IPS-20b (cell line): ENCODE measurements at regions not wholly inside any gene's neighbourhood (a gene's known extent, or its start where the extent isn't known, plus 50 kb on each side); places are given as distances from the start of the nearest gene placed in this dataset.
"Not testable (repeated sequence)": the region's sequence is repeated elsewhere in the genome, so short reads cannot be mapped to it uniquely, and the experiment has no call there.

Experiments used
- H3K27ac ChIP-seq: one replicate; pipeline ENCODE4 v1.5.1; 2013; ENCODE audit warnings: low read length
- H3K27me3 ChIP-seq: 2 replicates; pipeline ENCODE4 v1.6.1; 2013; ENCODE audit warnings: mild to moderate bottlenecking, low read length, inconsistent platforms; ENCODE audit not compliant: insufficient read depth
- H3K36me3 ChIP-seq: 2 replicates; pipeline ENCODE4 v1.6.1; 2013; ENCODE audit warnings: low read depth, mild to moderate bottlenecking, inconsistent platforms, low read length, moderate library complexity; ENCODE audit not compliant: insufficient read depth
- H3K4me1 ChIP-seq: 2 replicates; pipeline ENCODE4 v1.6.1; 2013; ENCODE audit warnings: mild to moderate bottlenecking, control low read depth, inconsistent platforms, low read length, moderate library complexity; ENCODE audit not compliant: insufficient read depth
- H3K4me3 ChIP-seq: 2 replicates; pipeline ENCODE4 v1.5.1; 2013; ENCODE audit warnings: mild to moderate bottlenecking, low read length, inconsistent platforms
- H3K9ac ChIP-seq: 2 replicates; pipeline ENCODE4 v1.6.1; 2013; ENCODE audit warnings: low read depth, mild to moderate bottlenecking, inconsistent platforms, low read length, moderate library complexity
- H3K9me3 ChIP-seq: 2 replicates; pipeline ENCODE4 v1.6.1; 2013; ENCODE audit warnings: mild to moderate bottlenecking, low read depth, low read length, inconsistent platforms; ENCODE audit not compliant: insufficient read depth

GRCh38 chr4:33924239-33924638 is 2320.1 kb downstream of the ARAP2 start:
- Histone ChIP-seq H3K4me3 (no peak overlapping the region), H3K27ac (no peak overlapping the region), H3K27me3 (no peaks in the 10 kb centered on the region), H3K9ac (no peak overlapping the region), H3K4me1 (no peaks in the 10 kb centered on the region), H3K36me3 (no peaks in the 10 kb centered on the region), H3K9me3 (peaks cover 3% of the 10 kb centered on the region; the same call in 1 of the 2 replicates)

GRCh38 chr4:33924811-33925210 is 2319.5 kb downstream of the ARAP2 start:
- Histone ChIP-seq H3K4me1 (no peaks in the 10 kb centered on the region), H3K9ac (no peak overlapping the region), H3K27ac (no peak overlapping the region), H3K4me3 (no peak overlapping the region), H3K36me3 (no peaks in the 10 kb centered on the region), H3K9me3 (no peaks in the 10 kb centered on the region; the same call in 1 of the 2 replicates), H3K27me3 (no peaks in the 10 kb centered on the region)

- H3K27ac ChIP-seq: no peak overlapping the region
- H3K9ac ChIP-seq: no peak overlapping the region
- no peaks in the 10 kb centered on the region for H3K4me1 ChIP-seq
- H3K36me3 ChIP-seq: no peaks in the 10 kb centered on the region
- H3K27me3 ChIP-seq: no peaks in the 10 kb centered on the region
- no peak overlapping the region for H3K4me3 ChIP-seq
- no peaks in the 10 kb centered on the region for H3K9me3 ChIP-seq
Observed at GRCh38 chr4:33930497-33930896, 2313.8 kb downstream of the ARAP2 start.

- Histone ChIP-seq H3K27ac (no peak overlapping the region), H3K9ac (no peak overlapping the region), H3K4me3 (no peak overlapping the region)
Observed at GRCh38 chr4:33931026-33931425, 2313.3 kb downstream of the ARAP2 start.

GRCh38 chr4:33940281-33940680 is 2304.0 kb downstream of the ARAP2 start:
- no peak overlapping the region for H3K27ac ChIP-seq
- no peaks in the 10 kb centered on the region for H3K9me3 ChIP-seq
- no peak overlapping the region for H3K4me3 ChIP-seq
- H3K27me3 ChIP-seq: no peaks in the 10 kb centered on the region
- no peaks in the 10 kb centered on the region for H3K4me1 ChIP-seq
- H3K9ac ChIP-seq: no peak overlapping the region
- no peaks in the 10 kb centered on the region for H3K36me3 ChIP-seq

More at GRCh38 chr4:33931026-33931425, 2313.3 kb downstream of the ARAP2 start:
- Histone ChIP-seq H3K27me3 (no peaks in the 10 kb centered on the region), H3K9me3 (no peaks in the 10 kb centered on the region), H3K36me3 (no peaks in the 10 kb centered on the region), H3K4me1 (no peaks in the 10 kb centered on the region)

GRCh38 chr4:33941854-33942253 is 2302.5 kb downstream of the ARAP2 start:
- no peak overlapping the region for H3K27ac ChIP-seq
- no peaks in the 10 kb centered on the region for H3K4me1 ChIP-seq
- no peak overlapping the region for H3K4me3 ChIP-seq
- no peaks in the 10 kb centered on the region for H3K9me3 ChIP-seq
- no peak overlapping the region for H3K9ac ChIP-seq
- no peaks in the 10 kb centered on the region for H3K36me3 ChIP-seq
- H3K27me3 ChIP-seq: no peaks in the 10 kb centered on the region

GRCh38 chr4:33948921-33949320 is 2295.4 kb downstream of the ARAP2 start:
- Histone ChIP-seq H3K4me1 (no peaks in the 10 kb centered on the region), H3K36me3 (no peaks in the 10 kb centered on the region), H3K27me3 (no peaks in the 10 kb centered on the region), H3K9me3 (no peaks in the 10 kb centered on the region), H3K27ac (no peak overlapping the region), H3K9ac (no peak overlapping the region), H3K4me3 (no peak overlapping the region)

- H3K4me1 ChIP-seq, H3K27me3 ChIP-seq, H3K36me3 ChIP-seq, H3K27ac ChIP-seq, H3K4me3 ChIP-seq, H3K9me3 ChIP-seq, H3K9ac ChIP-seq: not testable (repeated sequence)
Observed at GRCh38 chr4:33953848-33954247, 2290.5 kb downstream of the ARAP2 start.

GRCh38 chr4:33954759-33955158 is 2289.6 kb downstream of the ARAP2 start:
- Histone ChIP-seq H3K27me3 (no peaks in the 10 kb centered on the region), H3K27ac (no peak overlapping the region), H3K4me3 (no peak overlapping the region), H3K36me3 (no peaks in the 10 kb centered on the region), H3K9ac (no peak overlapping the region), H3K9me3 (no peaks in the 10 kb centered on the region), H3K4me1 (no peaks in the 10 kb centered on the region)

- H3K27ac ChIP-seq: no peak overlapping the region
- H3K27me3 ChIP-seq: no peaks in the 10 kb centered on the region
- H3K9me3 ChIP-seq: no peaks in the 10 kb centered on the region
- no peaks in the 10 kb centered on the region; the same call in 1 of the 2 replicates for H3K4me1 ChIP-seq
- H3K36me3 ChIP-seq: no peaks in the 10 kb centered on the region
- H3K9ac ChIP-seq: no peak overlapping the region
- H3K4me3 ChIP-seq: no peak overlapping the region
Observed at GRCh38 chr4:33959519-33959918, 2284.8 kb downstream of the ARAP2 start.

- Histone ChIP-seq H3K9me3 (no peaks in the 10 kb centered on the region; the same call in 1 of the 2 replicates), H3K27me3 (no peaks in the 10 kb centered on the region), H3K4me1 (no peaks in the 10 kb centered on the region; the same call in 1 of the 2 replicates), H3K27ac (no peak overlapping the region), H3K36me3 (no peaks in the 10 kb centered on the region), H3K9ac (no peak overlapping the region), H3K4me3 (no peak overlapping the region)
Observed at GRCh38 chr4:33961761-33962160, 2282.6 kb downstream of the ARAP2 start.

- Histone ChIP-seq H3K27ac (no peak overlapping the region), H3K4me1 (no peaks in the 10 kb centered on the region), H3K36me3 (no peaks in the 10 kb centered on the region), H3K9ac (no peak overlapping the region), H3K9me3 (peaks cover 13% of the 10 kb centered on the region), H3K27me3 (no peaks in the 10 kb centered on the region), H3K4me3 (no peak overlapping the region)
Observed at GRCh38 chr4:33966808-33967207, 2277.5 kb downstream of the ARAP2 start.

GRCh38 chr4:33974270-33974669 is 2270.0 kb downstream of the ARAP2 start:
- H3K4me3 ChIP-seq: no peak overlapping the region
- peaks cover 5% of the 10 kb centered on the region for H3K9me3 ChIP-seq

More at GRCh38 chr4:33974270-33974669, 2270.0 kb downstream of the ARAP2 start:
- H3K9ac ChIP-seq: no peak overlapping the region
- no peak overlapping the region for H3K27ac ChIP-seq
- H3K36me3 ChIP-seq: no peaks in the 10 kb centered on the region
- no peaks in the 10 kb centered on the region for H3K27me3 ChIP-seq
- no peaks in the 10 kb centered on the region for H3K4me1 ChIP-seq
